CD14-positive monocyte (primary cell): ENCODE measurements at regions not wholly inside any gene's neighbourhood (a gene's known extent, or its start where the extent isn't known, plus 50 kb on each side); places are given as distances from the start of the nearest gene placed in this dataset.

Experiments
- DNase-seq, 3 donors: peaks; one replicate each; pipeline ENCODE4 v3.0.0-alpha.2; 2011 to 2022
- H2AFZ ChIP-seq: 2 replicates; pipeline ENCODE4 v1.6.0; 2012; ENCODE audit warnings: mild to moderate bottlenecking, low read depth, low read length, inconsistent platforms; ENCODE audit not compliant: insufficient read depth, poor library complexity, severe bottlenecking
- H3K27ac ChIP-seq, 2 donors: 1 replicate in 1 of 2; 2 replicates in 1 of 2; pipeline ENCODE4 v1.5.1; 2012 to 2013; ENCODE audit warnings: low read length in 2 of 2, control low read depth in 1 of 2, inconsistent platforms in 1 of 2, low read depth in 1 of 2, mild to moderate bottlenecking in 1 of 2
- H3K27me3 ChIP-seq, 2 donors: one replicate each; pipeline versions ENCODE4 v1.6.0 to v1.6.1; 2011 to 2013; ENCODE audit warnings: low read length in 2 of 2; ENCODE audit not compliant: control insufficient read depth in 2 of 2, insufficient read depth in 2 of 2
- H3K36me3 ChIP-seq, 2 donors: replicated peaks in 1 of 2; 1 replicate in 1 of 2; 2 replicates in 1 of 2; pipeline versions ENCODE4 v1.5.1 to v1.6.1; 2012 to 2013; ENCODE audit warnings: low read length in 2 of 2, control low read depth in 1 of 2, inconsistent platforms in 1 of 2, mild to moderate bottlenecking in 1 of 2; ENCODE audit not compliant: insufficient read depth in 2 of 2, control insufficient read depth in 1 of 2
- H3K4me1 ChIP-seq, 2 donors: 1 replicate in 1 of 2; 2 replicates in 1 of 2; pipeline versions ENCODE4 v1.5.1 to v1.6.1; 2012 to 2013; ENCODE audit warnings: low read length in 2 of 2, control low read depth in 1 of 2, inconsistent platforms in 1 of 2, mild to moderate bottlenecking in 1 of 2, moderate library complexity in 1 of 2; ENCODE audit not compliant: insufficient read depth in 2 of 2, control insufficient read depth in 1 of 2
- H3K4me2 ChIP-seq: replicated peaks from 2 replicates; pipeline ENCODE3; 2012; ENCODE audit warnings: low read length, moderate library complexity, mild to moderate bottlenecking; ENCODE audit not compliant: poor library complexity, severe bottlenecking; ENCODE audit errors: extremely low read depth
- H3K4me3 ChIP-seq, 3 experiments: fragments of 200-600 bp in 1 of 3; sonication (generic) in 1 of 3; replicated peaks in 1 of 3; 1 replicate in 2 of 3; 2 replicates in 1 of 3; pipeline ENCODE4 v1.5.1; 2011 to 2013; ENCODE audit warnings: low read length in 3 of 3, mild to moderate bottlenecking in 3 of 3, control low read depth in 2 of 3, low read depth in 2 of 3, inconsistent platforms in 1 of 3, moderate library complexity in 1 of 3
- H3K79me2 ChIP-seq: 2 replicates; pipeline ENCODE4 v1.6.0; 2012; ENCODE audit warnings: mild to moderate bottlenecking, control low read depth, inconsistent platforms, low read length, moderate library complexity; ENCODE audit not compliant: insufficient read depth
- H3K9ac ChIP-seq: 2 replicates; pipeline ENCODE4 v1.6.0; 2017; ENCODE audit warnings: low read length, mild to moderate bottlenecking; ENCODE audit not compliant: insufficient read depth, poor library complexity, severe bottlenecking
- H3K9me3 ChIP-seq, 2 donors: replicated peaks in 1 of 2; 1 replicate in 1 of 2; 2 replicates in 1 of 2; pipeline versions ENCODE4 v1.5.1 to v1.6.1; 2012 to 2013; ENCODE audit warnings: low read length in 2 of 2, control low read depth in 1 of 2; ENCODE audit not compliant: control insufficient read depth in 1 of 2, insufficient read depth in 1 of 2
- H4K20me1 ChIP-seq: 2 replicates; pipeline ENCODE4 v1.6.0; 2012; ENCODE audit warnings: mild to moderate bottlenecking, low read length, control low read depth, moderate library complexity; ENCODE audit not compliant: insufficient read depth
- H3K27ac Mint-ChIP-seq, 7 donors: one replicate each; pipeline ENCODE4 v1.8.0; 2020; ENCODE audit warnings: mild to moderate bottlenecking in 7 of 7, mixed read lengths in 7 of 7, moderate library complexity in 6 of 7, inconsistent platforms in 2 of 7
- H3K27me3 Mint-ChIP-seq, 3 donors: one replicate each; pipeline ENCODE4 v1.8.0; 2021 to 2022; ENCODE audit warnings: low read depth in 3 of 3, mild to moderate bottlenecking in 3 of 3, mixed read lengths in 3 of 3, moderate library complexity in 3 of 3, inconsistent platforms in 1 of 3
- H3K36me3 Mint-ChIP-seq, 2 donors: one replicate each; pipeline ENCODE4 v1.8.0; 2020; ENCODE audit warnings: mixed read lengths in 2 of 2, inconsistent platforms in 1 of 2, mild to moderate bottlenecking in 1 of 2
- H3K4me1 Mint-ChIP-seq: one replicate; pipeline ENCODE4 v1.8.0; 2020; ENCODE audit warnings: mild to moderate bottlenecking, mixed read lengths
- H3K4me3 Mint-ChIP-seq, 2 donors: one replicate each; pipeline ENCODE4 v1.8.0; 2020; ENCODE audit warnings: mild to moderate bottlenecking in 2 of 2, mixed read lengths in 2 of 2, moderate library complexity in 1 of 2
- H3K9me3 Mint-ChIP-seq, 7 donors: one replicate each; pipeline ENCODE4 v1.8.0; 2020 to 2022; ENCODE audit warnings: mixed read lengths in 7 of 7, mild to moderate bottlenecking in 6 of 7, moderate library complexity in 6 of 7, inconsistent platforms in 2 of 7
- intact Hi-C, 2 donors: fragments of 100-400 bp; cut with micrococcal nuclease; formaldehyde crosslinking; loops; one replicate each; pipeline versions ENCODE4 v1.15.0 to v1.15.1; 2023
- TF ChIP-seq, protein P1 (sequence below): fragments of 200-600 bp; IDR thresholded peaks from one replicate; pipeline ENCODE4 v1.8.0; 2022; ENCODE audit warnings: antibody characterized with exemption, mild to moderate bottlenecking

DNA sequence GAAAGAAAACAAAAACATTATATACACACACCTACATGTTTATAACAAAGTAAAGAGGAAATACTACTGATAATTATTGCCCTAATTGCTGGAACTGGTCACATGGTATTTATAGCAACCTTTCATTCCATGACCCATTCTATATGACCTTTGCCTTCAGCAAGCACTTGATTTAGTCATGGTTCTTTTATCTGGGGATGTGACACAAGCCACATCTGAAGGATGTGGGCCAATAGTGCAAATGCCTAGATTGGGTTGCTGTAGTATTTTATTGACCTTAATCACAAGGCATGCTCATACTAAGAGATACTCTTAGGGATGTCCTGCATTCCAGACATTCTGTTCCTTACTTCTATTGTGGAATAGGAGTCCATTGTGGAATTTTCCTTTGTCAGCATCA lies 723.5 kb upstream of the POM121L12 start:
- Histone ChIP-seq H3K9me3 (peaks cover 10 to 11% of the 10 kb centered on the region in 2 donors), H4K20me1 (no peaks in the 10 kb centered on the region), H3K36me3 (no peaks in the 10 kb centered on the region), H3K27me3 (no peaks in the 10 kb centered on the region), H3K4me2 (no peak overlapping the region), H3K9ac (no peak overlapping the region), H3K27ac (no peak overlapping the region), H3K4me1 (no peaks in the 10 kb centered on the region), H3K4me3 (no peak overlapping the region), H2AFZ (no peak overlapping the region), H3K79me2 (no peaks in the 10 kb centered on the region)
- H3K27me3 Mint-ChIP-seq, result peaks cover 0 to 2% (median 0%) of the 10 kb centered on the region in 3 donors
- H3K27ac Mint-ChIP-seq, result no peak overlapping the region
- H3K4me3 Mint-ChIP-seq, result no peak overlapping the region
- H3K36me3 Mint-ChIP-seq, result no peaks in the 10 kb centered on the region
- TF ChIP-seq, protein P1, sequence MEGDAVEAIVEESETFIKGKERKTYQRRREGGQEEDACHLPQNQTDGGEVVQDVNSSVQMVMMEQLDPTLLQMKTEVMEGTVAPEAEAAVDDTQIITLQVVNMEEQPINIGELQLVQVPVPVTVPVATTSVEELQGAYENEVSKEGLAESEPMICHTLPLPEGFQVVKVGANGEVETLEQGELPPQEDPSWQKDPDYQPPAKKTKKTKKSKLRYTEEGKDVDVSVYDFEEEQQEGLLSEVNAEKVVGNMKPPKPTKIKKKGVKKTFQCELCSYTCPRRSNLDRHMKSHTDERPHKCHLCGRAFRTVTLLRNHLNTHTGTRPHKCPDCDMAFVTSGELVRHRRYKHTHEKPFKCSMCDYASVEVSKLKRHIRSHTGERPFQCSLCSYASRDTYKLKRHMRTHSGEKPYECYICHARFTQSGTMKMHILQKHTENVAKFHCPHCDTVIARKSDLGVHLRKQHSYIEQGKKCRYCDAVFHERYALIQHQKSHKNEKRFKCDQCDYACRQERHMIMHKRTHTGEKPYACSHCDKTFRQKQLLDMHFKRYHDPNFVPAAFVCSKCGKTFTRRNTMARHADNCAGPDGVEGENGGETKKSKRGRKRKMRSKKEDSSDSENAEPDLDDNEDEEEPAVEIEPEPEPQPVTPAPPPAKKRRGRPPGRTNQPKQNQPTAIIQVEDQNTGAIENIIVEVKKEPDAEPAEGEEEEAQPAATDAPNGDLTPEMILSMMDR, result no peak
- no peaks in the 10 kb centered on the region for H3K4me1 Mint-ChIP-seq
- H3K9me3 Mint-ChIP-seq, result peaks cover 0 to 17% (median 5%) of the 10 kb centered on the region in 7 donors
- intact Hi-C loops, result no loop called here
- DNase-seq, result no peak

DNA sequence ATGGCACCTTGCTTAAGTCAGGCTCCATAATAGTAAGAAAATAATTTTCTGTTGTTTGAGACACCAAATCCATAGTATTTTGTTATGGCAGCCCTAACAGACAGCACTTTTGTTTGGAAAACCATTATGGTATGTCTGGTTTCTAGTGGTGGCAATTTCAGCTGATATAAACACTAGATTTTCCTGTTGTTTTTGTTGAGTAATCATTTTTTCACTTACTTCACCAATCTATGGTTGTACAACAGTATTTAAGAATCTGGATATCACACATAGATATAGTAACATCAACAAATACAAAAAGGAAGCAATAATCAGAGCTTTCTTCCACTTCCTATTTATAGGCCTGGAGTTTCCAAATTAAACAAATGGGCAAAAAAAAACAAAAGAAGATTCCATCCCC lies 725.8 kb upstream of the POM121L12 start:
- H3K27ac Mint-ChIP-seq, result no peak overlapping the region
- no peaks in the 10 kb centered on the region for H3K4me1 Mint-ChIP-seq
- no peak overlapping the region for H3K4me3 ChIP-seq
- H3K27me3 ChIP-seq, result no peaks in the 10 kb centered on the region
- no peaks in the 10 kb centered on the region for H3K79me2 ChIP-seq
- H3K27ac ChIP-seq, result no peak overlapping the region
- no peaks in the 10 kb centered on the region for H4K20me1 ChIP-seq
- peaks cover 0 to 2% (median 0%) of the 10 kb centered on the region in 3 donors for H3K27me3 Mint-ChIP-seq
- H3K9me3 Mint-ChIP-seq, result peaks cover 0 to 18% (median 3%) of the 10 kb centered on the region in 7 donors
- H3K4me1 ChIP-seq, result no peaks in the 10 kb centered on the region
- TF ChIP-seq, protein P1, result no peak
- no peaks in the 10 kb centered on the region for H3K36me3 Mint-ChIP-seq
- DNase-seq, result no peak
- H3K36me3 ChIP-seq, result no peaks in the 10 kb centered on the region
- intact Hi-C loops, result no loop called here
- no peak overlapping the region for H3K4me3 Mint-ChIP-seq
- H3K4me2 ChIP-seq, result no peak overlapping the region
- peaks cover 9 to 11% of the 10 kb centered on the region in 2 donors for H3K9me3 ChIP-seq
- no peak overlapping the region for H2AFZ ChIP-seq
- H3K9ac ChIP-seq, result no peak overlapping the region
